ENCODE measurements at regions not wholly inside any gene's neighbourhood (a gene's known extent, or its start where the extent isn't known, plus 50 kb on each side); places are given as distances from the start of the nearest gene placed in this dataset.

DNA sequence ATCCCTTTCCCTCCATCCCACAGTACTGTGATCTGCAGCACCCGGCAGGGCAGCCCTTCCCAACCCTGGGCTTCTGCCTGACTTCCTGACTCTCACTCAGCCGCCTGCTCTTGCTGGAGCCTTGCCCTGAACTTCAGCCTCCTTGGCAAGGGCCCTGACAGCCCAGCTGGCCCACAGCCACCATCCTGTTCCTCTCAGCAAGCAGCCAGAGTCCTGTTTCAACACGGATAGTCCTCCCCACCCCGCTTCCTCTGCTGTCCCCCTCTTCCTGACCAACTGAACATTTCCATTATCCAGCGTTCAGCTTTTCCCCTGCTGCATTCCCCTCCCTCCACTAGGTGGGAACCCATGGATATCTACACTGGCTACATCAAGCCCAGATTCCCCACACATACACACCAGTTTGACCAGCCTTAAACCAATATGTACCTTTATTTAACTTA lies 74.0 kb upstream of the MDM1 start:
- ChIA-PET POLR2A (interaction anchor here (0.8 to 1.5 kb wide), 4 partner anchors 9 to 281 kb away, joined by 3 to 6 read pairs (median 3); partner anchors contain the start of genes NUP107 and RAP1B), CTCF (interaction anchor here (0.7 to 1.5 kb wide), 2 partner anchors 11 to 120 kb away, joined by 4 to 6 read pairs; no protein-coding TSS in a partner anchor)
- peak overlapping the region; percentile 30 for H3K4me3 Mint-ChIP-seq (ENCODE audit: unreplicated experiment)
- DNase-seq (ENCODE audit: unreplicated experiment), result peak; percentile 91
- H3K36me3 Mint-ChIP-seq (ENCODE audit: insufficient read depth, unreplicated experiment), result peaks cover 7% of the 10 kb centered on the region
- H3K9me3 Mint-ChIP-seq (ENCODE audit: unreplicated experiment), result no peaks in the 10 kb centered on the region
- intact Hi-C loops (cut with micrococcal nuclease), result loop anchor here (5.0 kb wide), 1 partner anchor 206 kb away; the partner anchor contains the start of gene RAP1B
- no TSS peak for BruUV-seq (replicated peaks)
- peaks cover 19% of the 10 kb centered on the region for H3K4me1 Mint-ChIP-seq (ENCODE audit: insufficient read depth, unreplicated experiment)
- H3K27me3 Mint-ChIP-seq (ENCODE audit: insufficient read depth, unreplicated experiment), result no peaks in the 10 kb centered on the region
- H3K27ac Mint-ChIP-seq (ENCODE audit: low read depth, unreplicated experiment), result peak overlapping the region; percentile 6
- TF ChIP-seq, protein P1, sequence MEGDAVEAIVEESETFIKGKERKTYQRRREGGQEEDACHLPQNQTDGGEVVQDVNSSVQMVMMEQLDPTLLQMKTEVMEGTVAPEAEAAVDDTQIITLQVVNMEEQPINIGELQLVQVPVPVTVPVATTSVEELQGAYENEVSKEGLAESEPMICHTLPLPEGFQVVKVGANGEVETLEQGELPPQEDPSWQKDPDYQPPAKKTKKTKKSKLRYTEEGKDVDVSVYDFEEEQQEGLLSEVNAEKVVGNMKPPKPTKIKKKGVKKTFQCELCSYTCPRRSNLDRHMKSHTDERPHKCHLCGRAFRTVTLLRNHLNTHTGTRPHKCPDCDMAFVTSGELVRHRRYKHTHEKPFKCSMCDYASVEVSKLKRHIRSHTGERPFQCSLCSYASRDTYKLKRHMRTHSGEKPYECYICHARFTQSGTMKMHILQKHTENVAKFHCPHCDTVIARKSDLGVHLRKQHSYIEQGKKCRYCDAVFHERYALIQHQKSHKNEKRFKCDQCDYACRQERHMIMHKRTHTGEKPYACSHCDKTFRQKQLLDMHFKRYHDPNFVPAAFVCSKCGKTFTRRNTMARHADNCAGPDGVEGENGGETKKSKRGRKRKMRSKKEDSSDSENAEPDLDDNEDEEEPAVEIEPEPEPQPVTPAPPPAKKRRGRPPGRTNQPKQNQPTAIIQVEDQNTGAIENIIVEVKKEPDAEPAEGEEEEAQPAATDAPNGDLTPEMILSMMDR (IDR thresholded peaks at IDR 0.05; ENCODE audit: unreplicated experiment), result peak; percentile 21

DNA sequence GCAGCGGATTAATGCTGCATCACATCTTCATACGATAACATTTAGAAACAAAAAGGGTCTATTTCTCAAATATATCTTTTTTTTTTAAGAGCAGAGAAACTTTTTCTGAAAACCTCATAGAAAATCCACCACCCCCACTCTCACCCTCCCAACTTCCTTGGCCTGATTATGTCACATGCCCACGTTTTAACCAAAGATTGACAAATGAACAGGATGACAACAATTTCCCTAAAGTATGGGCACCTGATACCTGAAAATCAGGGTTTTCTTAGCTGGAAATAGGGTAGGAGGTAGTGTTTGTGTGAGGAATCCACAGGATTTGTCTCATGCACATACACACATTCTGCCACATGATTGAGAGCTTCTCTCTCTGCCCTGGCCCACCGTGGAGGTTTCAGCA lies 74.7 kb upstream of the MDM1 start:
- BruUV-seq (replicated peaks), result no TSS peak
- intact Hi-C loops (cut with micrococcal nuclease), result loop anchor here (5.0 kb wide), 1 partner anchor 205 kb away; the partner anchor contains the start of gene RAP1B

DNA sequence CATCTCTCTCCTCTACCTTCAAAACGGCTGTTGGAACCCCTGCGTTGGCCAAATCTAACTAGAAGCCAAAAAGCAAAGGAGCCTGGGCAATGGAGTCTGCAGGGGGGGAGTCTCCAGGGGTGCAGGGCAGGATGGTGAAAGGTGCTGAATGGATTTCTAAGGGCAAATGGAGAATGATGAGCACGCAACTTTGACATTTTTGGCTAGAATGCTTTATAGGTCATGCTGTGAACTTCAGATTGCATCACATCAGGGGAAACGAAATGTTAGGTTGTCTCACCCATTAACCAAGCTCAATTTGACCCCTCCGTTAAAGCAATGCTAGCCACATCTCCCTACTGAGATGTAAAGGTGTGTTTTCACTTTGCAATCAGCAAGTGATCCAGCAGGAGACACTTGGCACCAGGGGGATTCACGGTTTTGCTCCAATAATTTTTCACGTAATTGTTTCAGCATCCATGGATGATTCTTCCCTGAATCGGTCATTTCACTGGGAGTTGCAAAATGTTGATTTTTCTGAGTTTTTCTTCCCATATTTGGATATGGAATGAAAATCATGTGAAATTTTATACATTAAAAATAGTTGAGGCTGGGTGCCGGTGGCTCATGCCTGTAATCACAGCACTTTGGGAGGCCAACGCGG lies 78.0 kb upstream of the MDM1 start:
- H3K27me3 Mint-ChIP-seq (ENCODE audit: insufficient read depth, unreplicated experiment), result no peaks in the 10 kb centered on the region
- no TSS peak for BruUV-seq (replicated peaks)
- no peak for DNase-seq (ENCODE audit: unreplicated experiment)
- TF ChIP-seq, protein P1 (IDR thresholded peaks at IDR 0.05; ENCODE audit: unreplicated experiment), result no peak
- intact Hi-C loops (cut with micrococcal nuclease), result no loop called here
- peaks cover 20% of the 10 kb centered on the region for H3K4me1 Mint-ChIP-seq (ENCODE audit: insufficient read depth, unreplicated experiment)
- no peak overlapping the region for H3K4me3 Mint-ChIP-seq (ENCODE audit: unreplicated experiment)
- POLR2A ChIA-PET, result interaction anchor here (0.6 kb wide), 1 partner anchor 199 kb away, joined by 3 read pairs; no protein-coding TSS in a partner anchor
- CTCF ChIA-PET, result no interaction called here
- no peak overlapping the region for H3K27ac Mint-ChIP-seq (ENCODE audit: low read depth, unreplicated experiment)
- no peaks in the 10 kb centered on the region for H3K36me3 Mint-ChIP-seq (ENCODE audit: insufficient read depth, unreplicated experiment)
- no peaks in the 10 kb centered on the region for H3K9me3 Mint-ChIP-seq (ENCODE audit: unreplicated experiment)

More for the DNA sequence above, 74.7 kb upstream of the MDM1 start:
- no peaks in the 10 kb centered on the region for H3K9me3 Mint-ChIP-seq (ENCODE audit: unreplicated experiment)
- no peak overlapping the region for H3K4me3 Mint-ChIP-seq (ENCODE audit: unreplicated experiment)
- POLR2A ChIA-PET, result interaction anchor here (1.4 to 1.5 kb wide), 2 partner anchors 8 to 280 kb away, joined by 3 to 6 read pairs; partner anchors contain the start of gene NUP107
- TF ChIP-seq, protein P1 (IDR thresholded peaks at IDR 0.05; ENCODE audit: unreplicated experiment), result no peak
- peaks cover 20% of the 10 kb centered on the region for H3K4me1 Mint-ChIP-seq (ENCODE audit: insufficient read depth, unreplicated experiment)
- DNase-seq (ENCODE audit: unreplicated experiment), result no peak
- H3K27ac Mint-ChIP-seq (ENCODE audit: low read depth, unreplicated experiment), result no peak overlapping the region
- no peaks in the 10 kb centered on the region for H3K27me3 Mint-ChIP-seq (ENCODE audit: insufficient read depth, unreplicated experiment)
- CTCF ChIA-PET, result interaction anchor here (0.6 to 1.5 kb wide), 5 partner anchors 12 to 690 kb away, joined by 3 to 6 read pairs (median 4); no protein-coding TSS in a partner anchor
- peaks cover 4% of the 10 kb centered on the region for H3K36me3 Mint-ChIP-seq (ENCODE audit: insufficient read depth, unreplicated experiment)

DNA sequence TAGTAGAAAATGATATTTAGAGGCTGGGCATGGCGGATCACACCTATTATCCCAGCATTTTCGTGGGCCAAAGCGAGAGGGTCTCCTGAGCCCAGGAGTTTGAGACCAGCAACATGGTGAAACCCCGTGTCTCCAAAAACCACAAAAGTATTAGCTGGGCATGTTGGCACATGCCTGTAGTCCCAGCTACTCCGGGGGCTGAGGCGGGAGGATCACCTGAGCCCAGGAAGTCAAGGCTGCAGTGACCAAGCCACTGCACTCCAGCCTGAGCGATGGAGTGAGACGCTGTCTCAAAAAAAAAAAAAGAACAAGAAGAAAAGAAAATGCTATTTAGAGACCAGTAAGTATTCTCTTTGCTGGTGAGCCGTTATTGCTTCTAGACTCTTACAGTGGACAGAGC lies 79.2 kb upstream of the MDM1 start:
- Mint-ChIP-seq H3K36me3 (ENCODE audit: insufficient read depth, unreplicated experiment) (no peaks in the 10 kb centered on the region), H3K4me3 (ENCODE audit: unreplicated experiment) (no peak overlapping the region), H3K27ac (ENCODE audit: low read depth, unreplicated experiment) (no peak overlapping the region), H3K9me3 (ENCODE audit: unreplicated experiment) (no peaks in the 10 kb centered on the region), H3K4me1 (ENCODE audit: insufficient read depth, unreplicated experiment) (peaks cover 8% of the 10 kb centered on the region), H3K27me3 (ENCODE audit: insufficient read depth, unreplicated experiment) (no peaks in the 10 kb centered on the region)
- DNase-seq (ENCODE audit: unreplicated experiment), result no peak
- ChIA-PET CTCF (no interaction called here), POLR2A (no interaction called here)
- no TSS peak for BruUV-seq (replicated peaks)
- TF ChIP-seq, protein P1 (IDR thresholded peaks at IDR 0.05; ENCODE audit: unreplicated experiment), result no peak
- intact Hi-C loops (cut with micrococcal nuclease), result no loop called here

Measured in MCF 10A (cell line).